GM21529 (cell line): ENCODE measurements at regions not wholly inside any gene's neighbourhood (a gene's known extent, or its start where the extent isn't known, plus 50 kb on each side); places are given as distances from the start of the nearest gene placed in this dataset.

Experiments used
- ATAC-seq: cut with Tn5 transposase; IDR thresholded peaks from one replicate; pipeline ENCODE4 v1.9.1; 2021; ENCODE audit not compliant: unreplicated experiment

DNA sequence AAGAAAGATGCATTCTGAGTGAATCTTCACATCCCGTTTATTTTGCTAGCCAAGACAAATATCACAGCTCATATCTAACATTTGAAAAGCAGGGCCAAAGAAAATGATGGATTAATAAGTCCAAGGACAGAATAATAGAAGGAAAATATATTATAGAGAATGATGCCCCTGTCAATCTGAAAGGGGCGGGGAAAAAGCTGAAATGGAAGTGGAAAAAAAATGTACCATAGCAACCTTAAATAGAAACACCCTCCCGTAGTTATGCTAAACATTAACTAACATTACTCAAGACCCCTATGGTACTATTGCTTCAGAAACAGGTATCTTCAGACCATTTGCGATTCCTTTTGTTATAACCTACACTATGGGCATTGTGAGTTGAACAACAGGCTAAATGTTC lies 67.7 kb upstream of the SMARCA2 start:
- ATAC-seq = no peak

- no peak for ATAC-seq
These were observed 66.6 kb upstream of the SMARCA2 start for GRCh38 chr9:1948541-1948940.

GRCh38 chr9:1951446-1951845 lies 63.7 kb upstream of the SMARCA2 start:
- ATAC-seq = no peak

DNA sequence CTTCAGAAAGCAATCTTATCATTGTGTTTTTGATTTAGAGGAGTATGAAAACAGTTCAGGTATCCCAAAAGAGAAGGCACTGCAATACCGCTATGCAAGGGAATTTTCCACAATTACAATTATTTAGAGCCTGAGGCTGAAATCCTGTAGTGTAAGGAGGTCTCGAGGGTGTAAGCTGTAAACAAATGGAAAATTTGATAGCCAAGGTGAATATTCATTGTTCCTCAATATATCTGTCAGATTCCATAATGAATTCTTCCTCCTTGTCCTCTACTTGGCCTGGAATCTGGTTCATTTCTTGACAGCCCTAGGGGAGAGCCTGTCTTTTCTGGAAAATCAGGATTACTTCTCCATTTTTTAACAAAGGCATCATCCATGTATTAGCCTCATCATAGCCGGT lies 63.1 kb upstream of the SMARCA2 start:
- ATAC-seq = no peak

- no peak for ATAC-seq
These were observed 60.9 kb upstream of the SMARCA2 start for GRCh38 chr9:1954238-1954637.

GRCh38 chr9:1956958-1957357 lies 58.2 kb upstream of the SMARCA2 start:
- ATAC-seq = no peak

GRCh38 chr9:1957856-1958255 lies 57.3 kb upstream of the SMARCA2 start:
- ATAC-seq = no peak

- ATAC-seq = no peak
These were observed 55.8 kb upstream of the SMARCA2 start for GRCh38 chr9:1959371-1959770.

GRCh38 chr9:1960342-1961042 lies 54.7 kb upstream of the SMARCA2 start:
- no peak for ATAC-seq

DNA sequence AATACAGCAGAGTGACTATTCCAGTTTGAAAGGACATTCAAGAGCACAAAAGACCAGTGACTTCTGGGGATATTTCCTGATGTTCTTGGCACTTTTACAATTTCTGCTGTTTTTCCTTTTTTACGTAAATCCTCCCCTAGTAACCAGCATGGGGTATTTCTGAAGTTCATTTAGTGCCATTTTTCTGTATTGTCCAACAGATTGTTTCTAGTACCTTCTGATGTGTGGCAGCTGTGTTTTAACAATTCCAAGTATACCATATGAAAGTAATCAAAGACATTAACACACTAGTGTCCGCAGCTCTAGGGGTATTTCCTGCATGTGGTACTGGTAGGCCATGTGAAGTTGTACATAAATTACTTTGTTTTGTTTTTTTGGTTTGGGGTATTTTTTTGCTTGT lies 53.0 kb upstream of the SMARCA2 start:
- ATAC-seq = no peak

GRCh38 chr9:1962588-1963106 lies 52.5 kb upstream of the SMARCA2 start:
- ATAC-seq = no peak

DNA sequence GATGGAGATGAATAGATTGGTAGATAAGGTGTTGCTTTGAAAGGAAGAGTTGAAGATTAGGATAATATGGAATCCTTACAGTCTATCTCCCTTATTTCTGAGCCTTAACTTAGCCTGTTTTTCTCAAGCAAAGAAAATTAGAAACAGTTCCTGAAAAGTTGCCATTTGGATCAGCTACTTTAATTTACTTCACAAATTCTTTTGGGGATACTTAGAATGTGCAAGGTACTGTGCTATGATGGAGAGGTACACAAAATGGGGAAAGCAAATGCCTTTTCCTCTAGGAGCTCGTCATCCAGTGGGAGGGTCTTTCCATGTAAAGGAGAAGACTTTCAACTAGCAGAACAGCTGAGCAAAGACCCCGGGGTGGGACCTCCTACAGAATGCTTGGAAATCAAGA lies 51.1 kb upstream of the SMARCA2 start:
- no peak for ATAC-seq
